ENCODE measurements at regions not wholly inside any gene's neighbourhood (a gene's known extent, or its start where the extent isn't known, plus 50 kb on each side); places are given as distances from the start of the nearest gene placed in this dataset.
"Not testable (repeated sequence)": the region's sequence is repeated elsewhere in the genome, so short reads cannot be mapped to it uniquely, and the experiment has no call there.

DNA sequence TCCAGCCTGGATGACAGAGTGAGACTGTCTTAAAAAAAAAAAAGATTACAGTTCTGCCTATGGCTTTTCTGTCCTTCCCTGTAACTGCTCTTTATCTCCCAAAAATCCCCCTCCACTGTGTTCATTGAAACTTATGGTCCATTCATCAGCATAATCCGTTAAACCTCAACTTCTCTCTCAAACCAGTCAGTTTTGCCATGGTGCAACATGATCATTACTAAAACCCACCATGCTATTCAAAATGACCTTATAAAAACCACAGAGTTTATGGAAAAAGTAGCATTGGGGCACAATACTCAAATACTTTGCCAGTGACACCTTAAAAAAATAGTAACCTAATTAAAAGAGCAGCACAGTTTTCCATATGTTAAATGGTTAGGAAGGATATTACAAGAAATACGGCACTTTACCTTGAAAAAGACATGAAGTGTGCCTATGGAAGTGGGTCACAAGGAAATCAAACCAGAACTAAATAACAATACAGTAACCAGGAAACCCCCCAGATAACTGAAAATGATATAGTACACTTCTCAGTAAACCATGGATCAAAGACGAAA is 74.0 kb upstream of the ST8SIA6 start:
- peaks cover 10% of the 10 kb centered on the region for H3K4me1 ChIP-seq (ENCODE audit: insufficient read depth, low read length)
- no peak overlapping the region for H3K4me3 ChIP-seq (ENCODE audit: insufficient read depth, low read length)
- DNase-seq (ENCODE audit: insufficient read length, low spot score, missing footprints), result no peak
- H4K20me1 ChIP-seq (ENCODE audit: insufficient read depth, low read length), result no peaks in the 10 kb centered on the region
- TF ChIP-seq, protein P1, sequence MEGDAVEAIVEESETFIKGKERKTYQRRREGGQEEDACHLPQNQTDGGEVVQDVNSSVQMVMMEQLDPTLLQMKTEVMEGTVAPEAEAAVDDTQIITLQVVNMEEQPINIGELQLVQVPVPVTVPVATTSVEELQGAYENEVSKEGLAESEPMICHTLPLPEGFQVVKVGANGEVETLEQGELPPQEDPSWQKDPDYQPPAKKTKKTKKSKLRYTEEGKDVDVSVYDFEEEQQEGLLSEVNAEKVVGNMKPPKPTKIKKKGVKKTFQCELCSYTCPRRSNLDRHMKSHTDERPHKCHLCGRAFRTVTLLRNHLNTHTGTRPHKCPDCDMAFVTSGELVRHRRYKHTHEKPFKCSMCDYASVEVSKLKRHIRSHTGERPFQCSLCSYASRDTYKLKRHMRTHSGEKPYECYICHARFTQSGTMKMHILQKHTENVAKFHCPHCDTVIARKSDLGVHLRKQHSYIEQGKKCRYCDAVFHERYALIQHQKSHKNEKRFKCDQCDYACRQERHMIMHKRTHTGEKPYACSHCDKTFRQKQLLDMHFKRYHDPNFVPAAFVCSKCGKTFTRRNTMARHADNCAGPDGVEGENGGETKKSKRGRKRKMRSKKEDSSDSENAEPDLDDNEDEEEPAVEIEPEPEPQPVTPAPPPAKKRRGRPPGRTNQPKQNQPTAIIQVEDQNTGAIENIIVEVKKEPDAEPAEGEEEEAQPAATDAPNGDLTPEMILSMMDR (IDR thresholded peaks at IDR 0.05; ENCODE audit: extremely low read depth, low read depth, low read length), result no peak
- no peak overlapping the region for H3K4me2 ChIP-seq (ENCODE audit: insufficient read depth, low read length)
- no peaks in the 10 kb centered on the region for H3K36me3 ChIP-seq (ENCODE audit: insufficient read depth, low read length)
- H3K27ac ChIP-seq (ENCODE audit: low read depth, low read length), result no peak overlapping the region
- H3K27me3 ChIP-seq (ENCODE audit: insufficient read depth, low read length), result no peaks in the 10 kb centered on the region
- H3K9me3 ChIP-seq (ENCODE audit: low read depth, low read length), result no peaks in the 10 kb centered on the region
- H3K79me2 ChIP-seq (ENCODE audit: insufficient read depth, low read length), result no peaks in the 10 kb centered on the region
- peak overlapping the region; percentile 4 for H2AFZ ChIP-seq (ENCODE audit: low read length)

DNA sequence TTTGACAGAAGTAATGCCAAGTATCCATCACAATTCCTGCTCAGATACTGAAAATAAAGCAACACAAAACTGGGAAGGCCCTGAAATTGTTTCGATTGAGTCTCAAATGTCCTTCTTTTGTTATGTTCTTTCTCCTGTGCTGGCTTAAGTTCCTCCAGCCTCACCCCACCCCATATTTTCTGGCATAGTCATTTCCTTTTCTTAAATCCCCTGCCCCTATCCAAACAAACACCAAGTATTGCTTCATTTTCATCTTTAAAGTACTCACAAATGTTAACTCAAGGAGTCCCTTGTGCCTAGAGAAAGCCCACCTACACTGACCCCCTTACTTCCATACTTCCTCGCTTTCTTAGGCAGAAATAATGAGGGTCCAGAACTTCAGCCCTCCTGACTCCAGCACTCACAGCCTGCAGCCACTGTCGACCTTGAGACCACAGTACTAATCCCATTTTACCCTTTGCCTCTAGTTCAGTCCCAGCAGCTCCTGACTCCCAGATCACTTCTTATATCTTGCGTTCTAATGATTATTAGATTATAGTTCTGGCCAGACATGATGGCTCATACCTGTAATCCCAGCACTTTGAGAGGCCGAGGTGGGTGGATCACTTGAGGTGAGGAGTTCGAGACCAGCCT is 73.2 kb upstream of the ST8SIA6 start:
- Histone ChIP-seq H3K27ac (ENCODE audit: low read depth, low read length) (no peak overlapping the region), H3K9me3 (ENCODE audit: low read depth, low read length) (no peaks in the 10 kb centered on the region), H3K27me3 (ENCODE audit: insufficient read depth, low read length) (no peaks in the 10 kb centered on the region), H3K36me3 (ENCODE audit: insufficient read depth, low read length) (no peaks in the 10 kb centered on the region), H3K79me2 (ENCODE audit: insufficient read depth, low read length) (no peaks in the 10 kb centered on the region), H4K20me1 (ENCODE audit: insufficient read depth, low read length) (no peaks in the 10 kb centered on the region), H3K4me2 (ENCODE audit: insufficient read depth, low read length) (peak overlapping the region; percentile 49), H3K4me1 (ENCODE audit: insufficient read depth, low read length) (peaks cover 10% of the 10 kb centered on the region), H3K4me3 (ENCODE audit: insufficient read depth, low read length) (no peak overlapping the region), H2AFZ (ENCODE audit: low read length) (peak overlapping the region; percentile 63)
- TF ChIP-seq, protein P1 (IDR thresholded peaks at IDR 0.05; ENCODE audit: extremely low read depth, low read depth, low read length), result no peak
- no peak for DNase-seq (ENCODE audit: insufficient read length, low spot score, missing footprints)

DNA sequence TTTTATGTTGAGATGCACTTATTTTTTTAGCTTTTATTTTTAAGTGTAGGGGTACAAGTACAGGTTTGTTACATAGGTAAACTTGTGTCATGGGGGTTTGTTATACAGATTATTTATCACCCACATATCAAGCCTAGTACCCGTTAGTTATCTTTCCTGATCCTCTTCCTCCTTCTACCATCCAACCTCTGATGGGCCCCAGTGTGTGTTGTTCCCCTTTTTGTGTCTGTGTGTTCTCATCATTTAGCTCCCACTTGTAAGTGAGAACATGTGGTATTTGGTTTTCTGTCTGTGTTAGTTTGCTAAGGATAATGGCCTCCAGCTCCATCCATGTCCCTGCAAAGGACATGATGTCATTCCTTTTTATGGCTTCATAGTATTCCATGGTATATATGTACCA is 72.2 kb upstream of the ST8SIA6 start:
- H3K79me2 ChIP-seq (ENCODE audit: insufficient read depth, low read length); H4K20me1 ChIP-seq (ENCODE audit: insufficient read depth, low read length); H3K27me3 ChIP-seq (ENCODE audit: insufficient read depth, low read length); H3K4me2 ChIP-seq (ENCODE audit: insufficient read depth, low read length); DNase-seq (ENCODE audit: insufficient read length, low spot score, missing footprints); H3K4me3 ChIP-seq (ENCODE audit: insufficient read depth, low read length); H3K27ac ChIP-seq (ENCODE audit: low read depth, low read length); H2AFZ ChIP-seq (ENCODE audit: low read length); H3K9me3 ChIP-seq (ENCODE audit: low read depth, low read length); H3K36me3 ChIP-seq (ENCODE audit: insufficient read depth, low read length): not testable (repeated sequence)
- H3K4me1 ChIP-seq (ENCODE audit: insufficient read depth, low read length), result peaks cover 10% of the 10 kb centered on the region

DNA sequence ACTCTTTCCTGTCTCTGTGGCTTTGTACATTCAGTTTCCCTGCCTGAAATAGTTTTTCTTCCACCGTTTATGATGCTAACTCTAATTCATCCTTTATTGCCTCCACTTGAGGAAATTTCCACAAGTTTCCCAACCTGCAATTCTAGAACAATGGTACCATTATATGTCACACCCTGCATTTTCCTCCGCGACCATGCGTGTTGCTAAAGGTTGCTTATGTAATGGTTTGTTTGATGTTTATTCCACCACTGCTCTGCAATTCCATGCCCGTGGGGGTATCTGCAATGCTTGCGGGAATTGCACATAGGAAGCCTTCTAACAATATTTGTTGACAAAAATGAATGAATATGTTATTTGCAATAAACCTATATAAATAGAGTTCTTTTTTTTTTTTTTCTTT is 69.5 kb upstream of the ST8SIA6 start:
- TF ChIP-seq, protein P1 (IDR thresholded peaks at IDR 0.05; ENCODE audit: extremely low read depth, low read depth, low read length), result no peak
- no peak for DNase-seq (ENCODE audit: insufficient read length, low spot score, missing footprints)

More for the DNA sequence above, 69.5 kb upstream of the ST8SIA6 start:
- Histone ChIP-seq H3K27ac (ENCODE audit: low read depth, low read length) (no peak overlapping the region), H3K4me2 (ENCODE audit: insufficient read depth, low read length) (no peak overlapping the region), H3K4me3 (ENCODE audit: insufficient read depth, low read length) (no peak overlapping the region), H4K20me1 (ENCODE audit: insufficient read depth, low read length) (no peaks in the 10 kb centered on the region), H3K79me2 (ENCODE audit: insufficient read depth, low read length) (no peaks in the 10 kb centered on the region), H3K36me3 (ENCODE audit: insufficient read depth, low read length) (no peaks in the 10 kb centered on the region), H3K4me1 (ENCODE audit: insufficient read depth, low read length) (peaks cover 10% of the 10 kb centered on the region), H2AFZ (ENCODE audit: low read length) (peak overlapping the region; percentile 10), H3K9me3 (ENCODE audit: low read depth, low read length) (no peaks in the 10 kb centered on the region), H3K27me3 (ENCODE audit: insufficient read depth, low read length) (no peaks in the 10 kb centered on the region)

Measured in osteoblast (primary cell).